ENCODE measurements at regions not wholly inside any gene's neighbourhood (a gene's known extent, or its start where the extent isn't known, plus 50 kb on each side); places are given as distances from the start of the nearest gene placed in this dataset.

DNA sequence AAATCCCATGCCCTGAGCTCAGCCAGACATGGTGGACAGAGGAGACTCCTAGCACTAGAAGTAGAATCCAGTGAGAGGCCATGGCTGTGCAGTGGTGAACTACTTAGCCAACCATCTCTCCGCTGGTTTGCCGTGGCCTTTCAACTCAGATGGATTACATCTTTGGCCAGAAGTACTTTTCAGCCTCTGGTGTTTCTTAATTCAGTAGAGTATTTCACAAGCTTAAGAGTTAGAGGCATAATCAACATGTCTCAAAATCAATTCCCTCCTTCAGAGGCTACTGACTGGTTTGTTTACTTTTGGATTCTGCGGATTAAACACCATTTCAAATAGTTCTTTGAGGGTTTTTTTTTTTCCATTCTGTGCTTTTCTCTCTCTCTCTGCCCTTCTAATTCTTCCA, 91.1 kb upstream of the PGRMC2 start:
- no peaks in the 10 kb centered on the region for H3K9me1 ChIP-seq (ENCODE audit: control insufficient read depth, extremely low read depth, insufficient read depth, low read length)
- H3K4me1 ChIP-seq (ENCODE audit: control insufficient read depth, extremely low read depth, insufficient read depth, low read length), result peaks cover 17% of the 10 kb centered on the region
- H3K9ac ChIP-seq (ENCODE audit: control insufficient read depth, extremely low read depth, insufficient read depth, low read length), result no peak overlapping the region
- no peaks in the 10 kb centered on the region for H4K20me1 ChIP-seq (ENCODE audit: control insufficient read depth, extremely low read depth, insufficient read depth, low read length)
- no peak for TF ChIP-seq EZH2 (IDR thresholded peaks at IDR 0.05; ENCODE audit: low read length)
- TF ChIP-seq, protein P1, sequence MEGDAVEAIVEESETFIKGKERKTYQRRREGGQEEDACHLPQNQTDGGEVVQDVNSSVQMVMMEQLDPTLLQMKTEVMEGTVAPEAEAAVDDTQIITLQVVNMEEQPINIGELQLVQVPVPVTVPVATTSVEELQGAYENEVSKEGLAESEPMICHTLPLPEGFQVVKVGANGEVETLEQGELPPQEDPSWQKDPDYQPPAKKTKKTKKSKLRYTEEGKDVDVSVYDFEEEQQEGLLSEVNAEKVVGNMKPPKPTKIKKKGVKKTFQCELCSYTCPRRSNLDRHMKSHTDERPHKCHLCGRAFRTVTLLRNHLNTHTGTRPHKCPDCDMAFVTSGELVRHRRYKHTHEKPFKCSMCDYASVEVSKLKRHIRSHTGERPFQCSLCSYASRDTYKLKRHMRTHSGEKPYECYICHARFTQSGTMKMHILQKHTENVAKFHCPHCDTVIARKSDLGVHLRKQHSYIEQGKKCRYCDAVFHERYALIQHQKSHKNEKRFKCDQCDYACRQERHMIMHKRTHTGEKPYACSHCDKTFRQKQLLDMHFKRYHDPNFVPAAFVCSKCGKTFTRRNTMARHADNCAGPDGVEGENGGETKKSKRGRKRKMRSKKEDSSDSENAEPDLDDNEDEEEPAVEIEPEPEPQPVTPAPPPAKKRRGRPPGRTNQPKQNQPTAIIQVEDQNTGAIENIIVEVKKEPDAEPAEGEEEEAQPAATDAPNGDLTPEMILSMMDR (optimal IDR thresholded peaks at IDR 0.05 in 1 of 3, IDR thresholded peaks at IDR 0.05 in 1 of 3, conservative IDR thresholded peaks at IDR 0.05 in 1 of 3; ENCODE audit: extremely low read depth in 1 of 3, insufficient read depth in 2 of 3, low read length in 3 of 3), result no peak
- no peak overlapping the region for H3K4me2 ChIP-seq (ENCODE audit: control insufficient read depth, extremely low read depth, insufficient read depth, low read depth, low read length)
- FAIRE-seq (no peak), DNase-seq (ENCODE audit: low read depth, low spot score) (no peak)
- H3K27me3 ChIP-seq (ENCODE audit: control insufficient read depth, extremely low read depth, insufficient read depth, low read length), result no peaks in the 10 kb centered on the region
- H3K9me3 ChIP-seq (ENCODE audit: control insufficient read depth, low read depth, low read length), result no peaks in the 10 kb centered on the region
- no peak overlapping the region for H3K4me3 ChIP-seq (ENCODE audit: control insufficient read depth in 2 of 3, extremely low read depth in 1 of 3, insufficient read depth in 2 of 3, low read depth in 1 of 3, low read length in 3 of 3)
- no peak overlapping the region for H2AFZ ChIP-seq (ENCODE audit: control insufficient read depth, low read length)
- H3K79me2 ChIP-seq (ENCODE audit: control insufficient read depth, insufficient read depth, low read length), result no peaks in the 10 kb centered on the region
- no peak overlapping the region for H3K27ac ChIP-seq (ENCODE audit: control insufficient read depth, insufficient read depth, low read length)
- dilution Hi-C loops (cut with MboI; ENCODE audit: extremely low pct_ligation_motif_present, low sequenced_read_pairs), result no loop called here
- H3K36me3 ChIP-seq (ENCODE audit: control insufficient read depth in 2 of 2, extremely low read depth in 1 of 2, insufficient read depth in 2 of 2, low read length in 2 of 2), result no peaks in the 10 kb centered on the region

DNA sequence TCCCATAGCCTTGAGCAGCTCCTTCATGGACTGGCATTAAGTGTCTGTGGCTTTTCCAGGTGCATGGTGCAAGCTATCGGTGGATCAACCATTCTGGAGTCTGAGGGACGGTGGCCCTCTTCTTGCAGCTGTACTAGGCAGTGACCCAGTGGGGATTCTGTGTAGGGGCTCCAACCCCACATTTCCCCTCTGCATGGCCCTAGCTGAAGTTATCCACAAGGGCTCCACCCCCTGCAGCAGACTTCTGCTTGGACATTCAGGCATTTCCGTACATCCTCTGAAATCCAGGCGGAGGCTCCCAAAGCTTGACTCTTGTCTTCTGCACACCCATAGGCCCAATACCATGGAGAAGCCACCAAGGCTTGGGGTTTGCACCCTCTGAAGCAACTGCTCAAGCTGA, 89.3 kb upstream of the PGRMC2 start:
- no peaks in the 10 kb centered on the region for H3K79me2 ChIP-seq (ENCODE audit: control insufficient read depth, insufficient read depth, low read length)
- no peak overlapping the region for H3K4me3 ChIP-seq (ENCODE audit: control insufficient read depth in 2 of 3, extremely low read depth in 1 of 3, insufficient read depth in 2 of 3, low read depth in 1 of 3, low read length in 3 of 3)
- H3K4me2 ChIP-seq (ENCODE audit: control insufficient read depth, extremely low read depth, insufficient read depth, low read depth, low read length), result no peak overlapping the region
- no peak overlapping the region for H3K9ac ChIP-seq (ENCODE audit: control insufficient read depth, extremely low read depth, insufficient read depth, low read length)
- H3K36me3 ChIP-seq (ENCODE audit: control insufficient read depth in 2 of 2, extremely low read depth in 1 of 2, insufficient read depth in 2 of 2, low read length in 2 of 2), result no peaks in the 10 kb centered on the region
- H3K27ac ChIP-seq (ENCODE audit: control insufficient read depth, insufficient read depth, low read length), result no peak overlapping the region
- peaks cover 12% of the 10 kb centered on the region for H3K4me1 ChIP-seq (ENCODE audit: control insufficient read depth, extremely low read depth, insufficient read depth, low read length)
- no peaks in the 10 kb centered on the region for H3K9me3 ChIP-seq (ENCODE audit: control insufficient read depth, low read depth, low read length)
- TF ChIP-seq, protein P1 (optimal IDR thresholded peaks at IDR 0.05 in 1 of 3, IDR thresholded peaks at IDR 0.05 in 1 of 3, conservative IDR thresholded peaks at IDR 0.05 in 1 of 3; ENCODE audit: extremely low read depth in 1 of 3, insufficient read depth in 2 of 3, low read length in 3 of 3), result no peak
- no peak for TF ChIP-seq EZH2 (IDR thresholded peaks at IDR 0.05; ENCODE audit: low read length)
- H2AFZ ChIP-seq (ENCODE audit: control insufficient read depth, low read length), result no peak overlapping the region
- no peaks in the 10 kb centered on the region for H3K9me1 ChIP-seq (ENCODE audit: control insufficient read depth, extremely low read depth, insufficient read depth, low read length)
- dilution Hi-C loops (cut with MboI; ENCODE audit: extremely low pct_ligation_motif_present, low sequenced_read_pairs), result no loop called here
- H3K27me3 ChIP-seq (ENCODE audit: control insufficient read depth, extremely low read depth, insufficient read depth, low read length), result no peaks in the 10 kb centered on the region
- DNase-seq (ENCODE audit: low read depth, low spot score) (no peak), FAIRE-seq (no peak)
- no peaks in the 10 kb centered on the region for H4K20me1 ChIP-seq (ENCODE audit: control insufficient read depth, extremely low read depth, insufficient read depth, low read length)

Measured in keratinocyte (primary cell).